C4-2B (cell line): ENCODE measurements at regions not wholly inside any gene's neighbourhood (a gene's known extent, or its start where the extent isn't known, plus 50 kb on each side); places are given as distances from the start of the nearest gene placed in this dataset.

Experiments used
- CTCF ChIP-seq: fragments of 450-650 bp; conservative IDR thresholded peaks from 2 replicates; pipeline ENCODE4 v1.5.1; 2017; ENCODE audit warnings: mild to moderate bottlenecking
- ZFX ChIP-seq: fragments of 450-650 bp; IDR thresholded peaks from 2 replicates; pipeline ENCODE4 v1.6.1; 2017

- no peak for TF ChIP-seq CTCF
- TF ChIP-seq ZFX: no peak
Measured at GRCh38 chr4:85367815-85368214, 107.1 kb upstream of the ARHGAP24 start.
